H1 (cell line): ENCODE measurements at regions not wholly inside any gene's neighbourhood (a gene's known extent, or its start where the extent isn't known, plus 50 kb on each side); places are given as distances from the start of the nearest gene placed in this dataset.

Source experiments
- BCL11A ChIP-seq, 2 experiments: IDR thresholded peaks; one replicate each; pipeline ENCODE4 v1.6.1; 2011; ENCODE audit warnings: low read depth in 2 of 2, low read length in 2 of 2, mild to moderate bottlenecking in 2 of 2
- CEBPB ChIP-seq: IDR thresholded peaks from 2 replicates; pipeline ENCODE4 v1.6.1; 2012; ENCODE audit warnings: low read depth, low read length
- CREB1 ChIP-seq: IDR thresholded peaks from 2 replicates; pipeline ENCODE4 v1.6.1; 2012; ENCODE audit warnings: inconsistent platforms
- EZH2 ChIP-seq: fragments of 200-600 bp; sonication (generic); IDR thresholded peaks from 2 replicates; pipeline ENCODE4 v1.7.1; 2012; ENCODE audit warnings: low read depth, mild to moderate bottlenecking, moderate library complexity, low read length, inconsistent platforms; ENCODE audit not compliant: severe bottlenecking
- FOSL1 ChIP-seq: IDR thresholded peaks from 2 replicates; pipeline ENCODE4 v1.6.1; 2011; ENCODE audit warnings: mild to moderate bottlenecking, low read depth, low read length, moderate library complexity; ENCODE audit not compliant: insufficient read depth
- POLR2A ChIP-seq, 2 experiments: IDR thresholded peaks; 1 replicate in 1 of 2; 2 replicates in 1 of 2; pipeline ENCODE4 v1.6.1; 2011; ENCODE audit warnings: low read depth in 2 of 2, low read length in 2 of 2, mild to moderate bottlenecking in 2 of 2; ENCODE audit errors: control extremely low read depth in 1 of 2
- RAD21 ChIP-seq, 2 experiments: IDR thresholded peaks in 1 of 2; conservative IDR thresholded peaks in 1 of 2; 2 replicates each; pipeline ENCODE4 v1.6.1; 2011; ENCODE audit warnings: low read depth in 2 of 2, low read length in 2 of 2, improper control_type of control experiment in 1 of 2, inconsistent platforms in 1 of 2, mild to moderate bottlenecking in 1 of 2, moderate library complexity in 1 of 2
- SAP30 ChIP-seq: fragments of 300-600 bp; sonication (generic); IDR thresholded peaks from 2 replicates; pipeline ENCODE4 v1.7.1; 2012; ENCODE audit warnings: low read length, moderate library complexity, mild to moderate bottlenecking, inconsistent platforms; ENCODE audit not compliant: insufficient read depth, insufficient replicate concordance
- SIN3A ChIP-seq, 2 experiments: IDR thresholded peaks in 1 of 2; conservative IDR thresholded peaks in 1 of 2; 2 replicates each; pipeline ENCODE4 v1.6.1; 2011 to 2012; ENCODE audit warnings: low read length in 2 of 2, improper control_type of control experiment in 1 of 2, low read depth in 1 of 2, mild to moderate bottlenecking in 1 of 2
- TBP ChIP-seq: IDR thresholded peaks from 2 replicates; pipeline ENCODE4 v1.6.1; 2011; ENCODE audit warnings: low read depth, low read length, improper control_type of control experiment
- TF ChIP-seq, protein P1 (sequence below), 3 experiments: IDR thresholded peaks; 1 replicate in 2 of 3; 2 replicates in 1 of 3; pipeline versions ENCODE4 v1.5.1 to v1.6.1; 2011; ENCODE audit warnings: low read length in 3 of 3, mild to moderate bottlenecking in 3 of 3, inconsistent platforms in 2 of 3, low read depth in 1 of 3, moderate library complexity in 1 of 3; ENCODE audit not compliant: insufficient read depth in 1 of 3; ENCODE audit errors: control extremely low read depth in 1 of 3

GRCh38 chr1:105100102-105100501 is 1350.4 kb downstream of the AMY1C start:
- TF ChIP-seq SIN3A (conservative IDR thresholded peaks at IDR 0.05 in 1 of 2, IDR thresholded peaks at IDR 0.05 in 1 of 2; ENCODE audit: low read depth in 1 of 2, low read length in 2 of 2), result no peak
- no peak for TF ChIP-seq CEBPB
- TF ChIP-seq, protein P1, sequence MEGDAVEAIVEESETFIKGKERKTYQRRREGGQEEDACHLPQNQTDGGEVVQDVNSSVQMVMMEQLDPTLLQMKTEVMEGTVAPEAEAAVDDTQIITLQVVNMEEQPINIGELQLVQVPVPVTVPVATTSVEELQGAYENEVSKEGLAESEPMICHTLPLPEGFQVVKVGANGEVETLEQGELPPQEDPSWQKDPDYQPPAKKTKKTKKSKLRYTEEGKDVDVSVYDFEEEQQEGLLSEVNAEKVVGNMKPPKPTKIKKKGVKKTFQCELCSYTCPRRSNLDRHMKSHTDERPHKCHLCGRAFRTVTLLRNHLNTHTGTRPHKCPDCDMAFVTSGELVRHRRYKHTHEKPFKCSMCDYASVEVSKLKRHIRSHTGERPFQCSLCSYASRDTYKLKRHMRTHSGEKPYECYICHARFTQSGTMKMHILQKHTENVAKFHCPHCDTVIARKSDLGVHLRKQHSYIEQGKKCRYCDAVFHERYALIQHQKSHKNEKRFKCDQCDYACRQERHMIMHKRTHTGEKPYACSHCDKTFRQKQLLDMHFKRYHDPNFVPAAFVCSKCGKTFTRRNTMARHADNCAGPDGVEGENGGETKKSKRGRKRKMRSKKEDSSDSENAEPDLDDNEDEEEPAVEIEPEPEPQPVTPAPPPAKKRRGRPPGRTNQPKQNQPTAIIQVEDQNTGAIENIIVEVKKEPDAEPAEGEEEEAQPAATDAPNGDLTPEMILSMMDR (IDR thresholded peaks at IDR 0.05; ENCODE audit: control extremely low read depth in 1 of 3, insufficient read depth in 1 of 3, low read depth in 1 of 3, low read length in 3 of 3), result no peak
- no peak for TF ChIP-seq CREB1
- TF ChIP-seq BCL11A (IDR thresholded peaks at IDR 0.05; ENCODE audit: low read depth in 2 of 2, low read length in 2 of 2), result no peak
- TF ChIP-seq POLR2A (IDR thresholded peaks at IDR 0.05; ENCODE audit: control extremely low read depth in 1 of 2, low read depth in 2 of 2, low read length in 2 of 2), result no peak
- no peak for TF ChIP-seq EZH2
- no peak for TF ChIP-seq SAP30
- no peak for TF ChIP-seq RAD21 (IDR thresholded peaks at IDR 0.05 in 1 of 2, conservative IDR thresholded peaks at IDR 0.05 in 1 of 2; ENCODE audit: low read depth in 2 of 2, low read length in 2 of 2)
- TF ChIP-seq FOSL1, result no peak
- no peak for TF ChIP-seq TBP
